ENCODE measurements at regions not wholly inside any gene's neighbourhood (a gene's known extent, or its start where the extent isn't known, plus 50 kb on each side); places are given as distances from the start of the nearest gene placed in this dataset.

DNA sequence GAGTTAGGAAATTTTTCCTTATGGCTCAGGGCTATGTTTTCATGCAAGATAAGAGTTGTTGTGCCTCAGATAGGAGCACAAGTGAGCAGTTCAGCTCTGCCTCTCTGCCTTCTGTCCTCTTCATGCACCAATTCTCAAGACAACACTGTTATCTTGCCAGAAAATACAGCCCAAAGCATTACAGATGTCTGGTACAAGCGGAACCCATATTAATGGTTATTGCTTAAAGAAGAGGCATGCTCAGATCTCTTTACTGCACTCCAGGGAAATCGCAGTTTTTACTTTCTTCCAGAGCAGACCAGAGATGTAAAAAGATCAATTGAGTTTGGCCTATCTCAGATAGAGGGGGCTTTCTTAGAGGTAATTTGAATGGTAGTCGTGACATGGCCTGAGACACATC, 361.6 kb upstream of the WWC1 start:
- Mint-ChIP-seq H3K4me1 (ENCODE audit: low read depth) (peaks cover 2% of the 10 kb centered on the region), H3K9me3 (ENCODE audit: low read depth) (no peaks in the 10 kb centered on the region), H3K27ac (no peak overlapping the region)

DNA sequence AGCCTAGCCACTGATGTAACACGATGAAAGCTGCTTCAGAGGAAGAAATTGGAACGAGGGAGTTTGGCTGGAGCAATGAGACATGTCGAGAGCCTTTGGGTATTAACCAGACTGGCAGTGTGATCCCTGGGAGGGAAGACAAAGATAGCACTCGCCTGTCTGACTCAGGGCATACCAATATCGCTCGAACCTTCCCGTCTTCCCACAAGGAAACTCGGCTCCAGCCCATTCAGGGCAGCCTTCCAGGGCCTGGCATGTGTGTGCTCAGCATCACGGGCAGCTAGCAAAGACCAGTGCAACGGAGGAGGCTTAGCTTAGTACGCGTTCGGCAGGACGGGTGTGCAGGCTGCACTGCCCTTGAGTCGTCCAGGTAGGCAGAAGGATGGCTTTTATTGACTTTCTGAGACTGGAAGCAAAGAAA, 356.9 kb upstream of the WWC1 start:
- Mint-ChIP-seq H3K27ac (no peak overlapping the region), H3K4me3 (ENCODE audit: low read depth) (no peak overlapping the region), H3K36me3 (ENCODE audit: insufficient read depth) (no peaks in the 10 kb centered on the region), H3K9me3 (ENCODE audit: low read depth) (peaks cover 3% of the 10 kb centered on the region), H3K4me1 (ENCODE audit: low read depth) (peaks cover 3% of the 10 kb centered on the region), H3K27me3 (peaks cover 16% of the 10 kb centered on the region)
- TF ChIP-seq, protein P1, sequence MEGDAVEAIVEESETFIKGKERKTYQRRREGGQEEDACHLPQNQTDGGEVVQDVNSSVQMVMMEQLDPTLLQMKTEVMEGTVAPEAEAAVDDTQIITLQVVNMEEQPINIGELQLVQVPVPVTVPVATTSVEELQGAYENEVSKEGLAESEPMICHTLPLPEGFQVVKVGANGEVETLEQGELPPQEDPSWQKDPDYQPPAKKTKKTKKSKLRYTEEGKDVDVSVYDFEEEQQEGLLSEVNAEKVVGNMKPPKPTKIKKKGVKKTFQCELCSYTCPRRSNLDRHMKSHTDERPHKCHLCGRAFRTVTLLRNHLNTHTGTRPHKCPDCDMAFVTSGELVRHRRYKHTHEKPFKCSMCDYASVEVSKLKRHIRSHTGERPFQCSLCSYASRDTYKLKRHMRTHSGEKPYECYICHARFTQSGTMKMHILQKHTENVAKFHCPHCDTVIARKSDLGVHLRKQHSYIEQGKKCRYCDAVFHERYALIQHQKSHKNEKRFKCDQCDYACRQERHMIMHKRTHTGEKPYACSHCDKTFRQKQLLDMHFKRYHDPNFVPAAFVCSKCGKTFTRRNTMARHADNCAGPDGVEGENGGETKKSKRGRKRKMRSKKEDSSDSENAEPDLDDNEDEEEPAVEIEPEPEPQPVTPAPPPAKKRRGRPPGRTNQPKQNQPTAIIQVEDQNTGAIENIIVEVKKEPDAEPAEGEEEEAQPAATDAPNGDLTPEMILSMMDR (IDR thresholded peaks at IDR 0.05; ENCODE audit: unreplicated experiment): no peak
- DNase-seq (ENCODE audit: low spot score, unreplicated experiment): no peak

More for the DNA sequence above, 361.6 kb upstream of the WWC1 start:
- H3K4me3 Mint-ChIP-seq (ENCODE audit: low read depth): no peak overlapping the region
- peaks cover 15% of the 10 kb centered on the region for H3K27me3 Mint-ChIP-seq
- TF ChIP-seq, protein P1 (IDR thresholded peaks at IDR 0.05; ENCODE audit: unreplicated experiment): no peak
- H3K36me3 Mint-ChIP-seq (ENCODE audit: insufficient read depth): no peaks in the 10 kb centered on the region
- no peak for DNase-seq (ENCODE audit: low spot score, unreplicated experiment)

DNA sequence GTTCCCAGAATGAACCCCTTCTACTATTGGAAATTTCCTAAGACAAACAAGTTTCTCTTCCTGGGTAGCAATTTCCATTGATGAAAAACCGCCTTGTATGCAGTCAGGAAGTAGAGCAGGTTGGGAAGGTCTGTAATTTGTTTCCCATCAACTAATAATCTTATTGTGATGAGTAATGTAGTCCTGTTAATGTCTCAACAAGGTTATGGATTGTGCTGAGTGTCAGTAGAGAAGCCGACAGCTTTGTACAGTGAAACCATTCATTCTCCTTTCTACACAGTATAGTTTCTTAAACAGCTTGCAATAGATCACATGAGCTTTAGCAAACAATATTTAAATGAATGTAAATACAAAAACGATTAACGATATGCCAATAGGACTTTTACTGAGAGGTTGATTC, 355.4 kb upstream of the WWC1 start:
- H3K4me3 Mint-ChIP-seq (ENCODE audit: low read depth): no peak overlapping the region
- H3K9me3 Mint-ChIP-seq (ENCODE audit: low read depth): peaks cover 3% of the 10 kb centered on the region
- H3K27me3 Mint-ChIP-seq: peaks cover 16% of the 10 kb centered on the region
- no peak overlapping the region for H3K27ac Mint-ChIP-seq
- no peak for DNase-seq (ENCODE audit: low spot score, unreplicated experiment)
- TF ChIP-seq, protein P1 (IDR thresholded peaks at IDR 0.05; ENCODE audit: unreplicated experiment): no peak
- peaks cover 4% of the 10 kb centered on the region for H3K4me1 Mint-ChIP-seq (ENCODE audit: low read depth)
- H3K36me3 Mint-ChIP-seq (ENCODE audit: insufficient read depth): no peaks in the 10 kb centered on the region

DNA sequence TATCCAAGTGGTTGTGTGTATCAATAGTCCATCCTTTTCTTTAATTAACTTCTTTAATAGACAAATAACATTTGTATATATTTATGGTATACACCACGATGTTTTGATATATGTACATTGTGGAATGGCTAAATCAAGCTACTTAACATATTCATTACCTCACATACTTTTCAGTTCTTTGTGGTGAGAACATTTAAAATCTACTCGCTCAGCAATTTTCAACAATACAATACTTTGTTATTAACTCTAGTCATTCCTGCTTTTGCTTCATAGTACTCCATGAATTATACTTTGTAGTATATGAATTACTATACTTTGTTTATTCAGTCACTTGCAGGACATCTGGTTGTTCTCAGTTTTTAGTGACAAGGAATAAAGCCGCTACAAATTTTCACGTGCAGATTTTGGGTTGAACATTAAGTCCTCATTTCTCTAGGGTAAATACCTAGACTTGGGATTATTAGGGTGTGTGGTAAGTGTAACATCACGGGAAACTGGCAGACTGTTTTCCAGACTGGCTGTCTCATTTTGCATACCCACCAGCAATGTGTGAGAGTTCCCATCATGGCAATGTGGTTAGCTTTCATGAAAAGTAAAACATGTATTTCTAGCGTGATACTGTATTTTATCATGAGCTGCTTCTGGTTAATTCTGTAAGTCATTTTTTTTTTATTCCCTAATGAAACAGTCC, 354.4 kb upstream of the WWC1 start:
- TF ChIP-seq, protein P1 (IDR thresholded peaks at IDR 0.05; ENCODE audit: unreplicated experiment): no peak
- Mint-ChIP-seq H3K27me3 (peaks cover 13% of the 10 kb centered on the region), H3K27ac (no peak overlapping the region), H3K9me3 (ENCODE audit: low read depth) (peaks cover 3% of the 10 kb centered on the region), H3K4me1 (ENCODE audit: low read depth) (peaks cover 4% of the 10 kb centered on the region), H3K4me3 (ENCODE audit: low read depth) (no peak overlapping the region), H3K36me3 (ENCODE audit: insufficient read depth) (no peaks in the 10 kb centered on the region)
- DNase-seq (ENCODE audit: low spot score, unreplicated experiment): no peak

DNA sequence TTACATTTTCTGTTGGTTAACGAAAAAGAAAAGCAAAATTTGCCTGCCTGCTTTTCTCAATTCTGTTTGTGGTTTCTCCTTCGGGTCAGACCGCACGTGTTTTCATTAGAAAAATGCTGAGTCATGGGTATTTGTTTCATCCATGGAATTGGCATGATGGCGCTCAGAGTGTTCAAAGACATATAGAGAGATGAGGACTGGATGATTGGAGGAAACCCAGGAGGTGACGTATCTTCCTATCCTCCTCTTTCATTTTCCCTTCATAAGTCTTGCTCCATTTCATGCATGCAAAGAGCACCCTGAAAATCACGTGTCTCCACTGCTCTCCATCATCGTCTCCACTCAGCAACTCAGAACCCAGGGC, 353.8 kb upstream of the WWC1 start:
- no peak overlapping the region for H3K27ac Mint-ChIP-seq
- H3K4me3 Mint-ChIP-seq (ENCODE audit: low read depth): no peak overlapping the region
- no peak for DNase-seq (ENCODE audit: low spot score, unreplicated experiment)
- H3K36me3 Mint-ChIP-seq (ENCODE audit: insufficient read depth): no peaks in the 10 kb centered on the region
- H3K4me1 Mint-ChIP-seq (ENCODE audit: low read depth): peaks cover 4% of the 10 kb centered on the region
- H3K9me3 Mint-ChIP-seq (ENCODE audit: low read depth): peaks cover 3% of the 10 kb centered on the region
- TF ChIP-seq, protein P1 (IDR thresholded peaks at IDR 0.05; ENCODE audit: unreplicated experiment): no peak
- peaks cover 12% of the 10 kb centered on the region for H3K27me3 Mint-ChIP-seq
